ENCODE measurements at regions not wholly inside any gene's neighbourhood (a gene's known extent, or its start where the extent isn't known, plus 50 kb on each side); places are given as distances from the start of the nearest gene placed in this dataset.

DNA sequence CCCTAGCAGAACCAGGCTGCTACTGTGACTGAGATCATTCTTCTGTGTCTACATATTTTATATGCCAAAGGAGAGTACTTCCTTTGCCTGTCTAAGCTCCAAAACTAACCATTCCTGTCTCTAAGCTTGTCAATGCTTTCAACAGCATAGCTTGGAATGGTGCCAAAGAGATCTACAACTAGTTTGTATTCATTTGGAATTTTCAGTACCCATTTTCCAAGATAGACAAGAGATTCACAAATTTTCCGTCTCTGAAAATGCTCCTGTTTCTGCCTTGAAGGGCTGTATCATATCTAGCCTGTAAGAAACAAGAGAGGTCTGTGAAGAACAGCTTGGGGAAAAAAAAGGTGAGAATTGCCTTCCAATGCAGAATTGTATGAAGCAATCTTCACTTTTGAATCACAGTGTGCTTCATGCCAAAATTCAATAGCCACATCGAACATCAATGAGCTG lies 334.4 kb upstream of the ACTBL2 start:
- no peaks in the 10 kb centered on the region for H3K36me3 Mint-ChIP-seq (ENCODE audit: low read depth)
- H3K4me3 Mint-ChIP-seq, result no peak overlapping the region
- no peaks in the 10 kb centered on the region for H3K27me3 Mint-ChIP-seq (ENCODE audit: insufficient read depth)
- peaks cover 3% of the 10 kb centered on the region for H3K9me3 Mint-ChIP-seq
- DNase-seq (ENCODE audit: low spot score), result no peak
- intact Hi-C loops (cut with micrococcal nuclease), result no loop called here
- H3K27ac Mint-ChIP-seq, result no peak overlapping the region
- no peaks in the 10 kb centered on the region for H3K4me1 Mint-ChIP-seq (ENCODE audit: low read depth)

DNA sequence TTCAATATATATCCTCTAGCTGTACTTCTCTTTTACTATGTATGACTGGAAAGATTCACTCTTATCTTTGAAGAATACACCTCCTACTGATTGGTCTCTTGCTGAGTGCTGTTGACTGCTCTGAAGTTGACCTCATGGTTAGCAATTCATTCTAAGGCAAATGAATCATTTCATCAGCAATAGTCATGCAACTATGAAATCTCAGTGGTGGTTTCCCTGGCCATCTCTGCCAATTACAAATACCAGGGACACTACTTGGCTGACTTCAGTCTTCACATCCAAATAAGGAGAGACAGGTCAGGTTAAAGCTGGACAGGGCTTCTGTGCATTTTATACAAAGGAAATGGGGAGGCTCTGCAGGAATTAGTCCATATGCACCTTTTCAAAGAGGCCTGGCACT lies 333.5 kb upstream of the ACTBL2 start:
- no peak overlapping the region for H3K27ac Mint-ChIP-seq
- H3K27me3 Mint-ChIP-seq (ENCODE audit: insufficient read depth), result no peaks in the 10 kb centered on the region
- no peak for DNase-seq (ENCODE audit: low spot score)
- intact Hi-C loops (cut with micrococcal nuclease), result no loop called here
- H3K4me3 Mint-ChIP-seq, result no peak overlapping the region
- no peaks in the 10 kb centered on the region for H3K4me1 Mint-ChIP-seq (ENCODE audit: low read depth)
- no peaks in the 10 kb centered on the region for H3K36me3 Mint-ChIP-seq (ENCODE audit: low read depth)
- H3K9me3 Mint-ChIP-seq, result peaks cover 3% of the 10 kb centered on the region

DNA sequence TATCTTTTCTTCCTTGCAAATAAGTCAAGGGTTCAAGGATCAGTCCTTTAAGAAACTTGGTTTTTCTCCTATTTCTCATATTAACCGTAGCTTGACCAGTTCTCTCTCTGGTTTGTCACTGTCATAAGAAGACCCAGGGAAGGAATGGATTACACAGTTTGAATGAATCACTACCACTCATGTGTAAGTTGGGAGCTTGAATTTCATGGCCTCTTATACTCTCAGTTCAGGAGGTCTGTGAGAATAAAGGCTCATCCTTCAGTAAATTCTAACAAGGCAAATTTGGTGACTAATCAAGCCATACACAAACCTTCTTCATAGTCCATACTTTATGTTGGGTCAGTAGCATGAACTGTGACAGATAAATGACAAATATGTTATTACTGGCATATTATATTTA lies 323.1 kb upstream of the ACTBL2 start:
- no peak overlapping the region for H3K27ac Mint-ChIP-seq
- H3K4me3 Mint-ChIP-seq, result no peak overlapping the region
- no peak for DNase-seq (ENCODE audit: low spot score)
- no peaks in the 10 kb centered on the region for H3K4me1 Mint-ChIP-seq (ENCODE audit: low read depth)
- intact Hi-C loops (cut with micrococcal nuclease), result no loop called here
- no peaks in the 10 kb centered on the region for H3K27me3 Mint-ChIP-seq (ENCODE audit: insufficient read depth)
- H3K9me3 Mint-ChIP-seq, result no peaks in the 10 kb centered on the region
- no peaks in the 10 kb centered on the region for H3K36me3 Mint-ChIP-seq (ENCODE audit: low read depth)

DNA sequence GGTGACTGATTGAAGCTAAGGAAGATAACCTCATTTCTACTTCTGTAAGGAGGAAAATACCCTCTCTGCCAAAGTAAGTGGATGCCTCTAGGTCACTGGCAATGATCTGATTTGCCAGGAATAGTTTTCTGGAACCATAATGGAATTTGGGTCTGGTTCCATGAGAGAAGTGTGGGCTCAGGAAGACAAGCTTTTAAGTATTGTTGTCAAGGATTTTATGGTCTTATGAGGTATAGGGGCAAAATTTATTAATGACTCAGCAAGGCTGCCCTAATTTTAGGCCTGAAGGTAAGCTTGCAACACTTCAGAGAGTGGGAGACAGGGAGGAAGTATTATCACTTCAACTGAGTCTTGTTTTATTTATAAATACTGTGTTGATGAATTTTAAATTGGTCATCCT lies 322.6 kb upstream of the ACTBL2 start:
- Mint-ChIP-seq H3K27ac (no peak overlapping the region), H3K4me3 (no peak overlapping the region), H3K27me3 (ENCODE audit: insufficient read depth) (no peaks in the 10 kb centered on the region), H3K4me1 (ENCODE audit: low read depth) (no peaks in the 10 kb centered on the region), H3K36me3 (ENCODE audit: low read depth) (no peaks in the 10 kb centered on the region), H3K9me3 (no peaks in the 10 kb centered on the region)
- intact Hi-C loops (cut with micrococcal nuclease), result no loop called here
- no peak for DNase-seq (ENCODE audit: low spot score)

DNA sequence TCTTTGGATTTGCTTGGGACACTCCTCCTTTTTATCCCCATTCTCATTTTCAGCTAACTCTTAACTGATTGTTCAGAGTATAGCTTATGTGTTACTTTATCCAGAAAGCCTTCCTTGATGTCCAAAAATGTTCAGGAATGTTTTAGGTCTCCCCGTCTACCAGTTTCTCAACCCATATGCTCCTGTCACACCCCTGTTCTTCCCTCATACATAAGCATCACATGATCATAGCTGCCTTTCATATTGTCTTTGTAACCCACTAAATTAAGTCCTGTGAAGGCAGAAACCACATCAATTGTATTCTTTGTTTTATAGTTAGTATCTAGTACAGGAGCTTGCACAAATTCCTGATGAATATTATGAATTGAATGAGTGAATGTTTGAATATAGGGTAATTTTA lies 321.9 kb upstream of the ACTBL2 start:
- Mint-ChIP-seq H3K9me3 (no peaks in the 10 kb centered on the region), H3K27me3 (ENCODE audit: insufficient read depth) (no peaks in the 10 kb centered on the region), H3K4me1 (ENCODE audit: low read depth) (no peaks in the 10 kb centered on the region), H3K36me3 (ENCODE audit: low read depth) (no peaks in the 10 kb centered on the region), H3K4me3 (no peak overlapping the region), H3K27ac (no peak overlapping the region)
- no peak for DNase-seq (ENCODE audit: low spot score)
- intact Hi-C loops (cut with micrococcal nuclease), result no loop called here

DNA sequence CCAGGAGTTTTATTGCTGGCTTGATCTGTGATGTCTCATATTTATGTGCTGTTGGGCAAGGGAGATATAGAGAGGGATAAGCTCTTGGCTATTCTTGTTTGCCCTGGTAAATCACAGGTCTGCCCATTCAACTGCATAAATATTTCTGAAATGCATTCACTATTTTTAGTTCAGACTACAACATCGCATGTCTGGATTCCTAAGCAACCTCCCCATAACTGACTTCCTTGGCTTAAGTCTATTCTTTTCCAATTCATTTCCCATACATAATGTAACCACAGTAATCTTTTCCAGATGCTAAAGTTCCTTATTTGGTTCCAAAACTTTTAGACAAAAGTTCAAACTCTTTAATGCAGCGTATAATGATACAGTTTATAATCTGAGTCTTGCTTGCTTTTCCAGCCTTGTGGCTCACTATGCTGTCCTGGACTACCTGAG lies 321.4 kb upstream of the ACTBL2 start:
- Mint-ChIP-seq H3K27me3 (ENCODE audit: insufficient read depth) (no peaks in the 10 kb centered on the region), H3K4me3 (no peak overlapping the region), H3K4me1 (ENCODE audit: low read depth) (no peaks in the 10 kb centered on the region), H3K9me3 (no peaks in the 10 kb centered on the region), H3K27ac (no peak overlapping the region), H3K36me3 (ENCODE audit: low read depth) (no peaks in the 10 kb centered on the region)
- intact Hi-C loops (cut with micrococcal nuclease), result no loop called here
- DNase-seq (ENCODE audit: low spot score), result no peak

DNA sequence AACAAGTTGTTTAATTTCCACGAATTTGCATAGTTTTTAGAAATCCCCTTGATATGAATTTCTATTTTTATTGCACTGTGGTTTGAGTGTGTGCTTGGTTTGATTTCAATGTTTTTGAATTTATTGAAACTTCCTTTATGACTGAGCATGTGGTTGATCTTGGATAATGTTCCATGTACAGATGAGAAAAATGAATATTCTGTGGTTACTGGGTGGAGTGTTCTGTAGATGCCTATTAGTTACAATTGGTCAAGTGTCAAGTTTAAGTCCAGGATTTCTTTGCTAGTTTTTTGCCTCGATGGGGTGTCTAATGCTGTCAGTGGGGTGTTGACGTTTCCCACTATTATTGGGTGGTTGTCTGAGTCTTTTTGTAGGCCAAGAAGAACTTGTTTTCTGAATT lies 319.5 kb upstream of the ACTBL2 start:
- intact Hi-C loops (cut with micrococcal nuclease), result no loop called here
- H3K9me3 Mint-ChIP-seq, result no peaks in the 10 kb centered on the region

DNA sequence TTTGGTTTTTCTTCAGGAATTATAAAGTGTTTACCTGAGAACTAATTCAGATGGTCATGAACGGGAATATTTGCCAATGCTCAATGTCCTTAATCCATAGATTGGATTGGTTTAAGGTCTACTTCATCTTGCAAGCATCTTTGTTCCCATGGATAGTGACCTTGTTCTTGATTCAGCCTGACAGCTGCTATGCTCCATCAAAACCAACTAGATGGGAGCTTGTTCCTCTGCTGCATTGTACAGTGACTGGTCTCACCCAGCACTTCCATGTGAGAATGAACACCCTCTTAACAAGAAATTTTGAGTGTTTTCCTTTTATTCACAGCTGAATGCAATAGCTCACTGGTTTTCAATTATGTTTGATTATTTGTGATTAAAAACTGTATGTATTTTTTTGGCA lies 312.6 kb upstream of the ACTBL2 start:
- Mint-ChIP-seq H3K27me3 (ENCODE audit: insufficient read depth) (no peaks in the 10 kb centered on the region), H3K4me3 (no peak overlapping the region), H3K27ac (no peak overlapping the region), H3K36me3 (ENCODE audit: low read depth) (no peaks in the 10 kb centered on the region), H3K4me1 (ENCODE audit: low read depth) (no peaks in the 10 kb centered on the region), H3K9me3 (no peaks in the 10 kb centered on the region)
- no peak for DNase-seq (ENCODE audit: low spot score)
- intact Hi-C loops (cut with micrococcal nuclease), result no loop called here

More for the DNA sequence above, 319.5 kb upstream of the ACTBL2 start:
- H3K4me1 Mint-ChIP-seq (ENCODE audit: low read depth), result no peaks in the 10 kb centered on the region
- H3K36me3 Mint-ChIP-seq (ENCODE audit: low read depth), result no peaks in the 10 kb centered on the region
- no peaks in the 10 kb centered on the region for H3K27me3 Mint-ChIP-seq (ENCODE audit: insufficient read depth)
- H3K27ac Mint-ChIP-seq, result no peak overlapping the region
- H3K4me3 Mint-ChIP-seq, result no peak overlapping the region
- DNase-seq (ENCODE audit: low spot score), result no peak

DNA sequence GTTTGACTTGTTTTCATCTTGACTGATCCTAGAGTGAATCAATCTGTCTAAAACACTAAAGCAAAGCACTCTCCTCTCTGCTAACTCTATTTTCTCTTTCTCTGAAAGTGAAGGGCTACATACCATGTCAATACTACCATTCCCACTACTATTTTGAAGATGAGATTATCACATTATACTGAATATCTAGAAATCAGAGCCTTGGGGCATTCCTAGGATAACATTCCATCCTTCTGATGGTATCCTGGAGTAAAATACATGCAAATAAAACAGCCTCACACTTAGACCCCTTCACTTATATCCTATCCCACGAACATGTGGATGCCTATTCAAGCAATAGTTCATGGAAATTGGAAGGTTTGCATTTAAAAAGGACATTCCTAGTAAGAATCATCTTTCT lies 309.3 kb upstream of the ACTBL2 start:
- H3K36me3 Mint-ChIP-seq (ENCODE audit: low read depth), result no peaks in the 10 kb centered on the region
- peaks cover 4% of the 10 kb centered on the region for H3K27me3 Mint-ChIP-seq (ENCODE audit: insufficient read depth)
- intact Hi-C loops (cut with micrococcal nuclease), result no loop called here
- H3K4me3 Mint-ChIP-seq, result no peak overlapping the region
- DNase-seq (ENCODE audit: low spot score), result no peak
- no peaks in the 10 kb centered on the region for H3K4me1 Mint-ChIP-seq (ENCODE audit: low read depth)
- H3K27ac Mint-ChIP-seq, result no peak overlapping the region
- no peaks in the 10 kb centered on the region for H3K9me3 Mint-ChIP-seq

DNA sequence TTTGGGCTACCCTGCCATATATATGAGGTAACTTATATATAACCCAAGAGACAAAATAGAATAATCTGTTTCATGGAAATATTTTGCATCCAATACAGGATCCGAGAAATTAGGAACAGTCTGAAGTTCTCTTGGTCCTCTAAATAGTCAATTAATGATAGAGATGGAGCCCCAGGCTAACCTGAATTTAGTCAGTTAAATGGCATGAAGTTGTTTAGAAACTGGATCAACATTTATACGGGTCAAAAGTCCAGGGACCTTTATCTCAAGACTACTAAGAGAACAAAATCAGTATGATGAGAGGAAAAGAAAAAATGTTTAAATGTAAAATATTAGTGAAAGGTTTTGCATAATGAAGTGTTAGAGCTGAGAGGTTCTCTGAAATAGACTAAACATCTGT lies 303.3 kb upstream of the ACTBL2 start:
- H3K36me3 Mint-ChIP-seq (ENCODE audit: low read depth), result no peaks in the 10 kb centered on the region
- no peaks in the 10 kb centered on the region for H3K4me1 Mint-ChIP-seq (ENCODE audit: low read depth)

DNA sequence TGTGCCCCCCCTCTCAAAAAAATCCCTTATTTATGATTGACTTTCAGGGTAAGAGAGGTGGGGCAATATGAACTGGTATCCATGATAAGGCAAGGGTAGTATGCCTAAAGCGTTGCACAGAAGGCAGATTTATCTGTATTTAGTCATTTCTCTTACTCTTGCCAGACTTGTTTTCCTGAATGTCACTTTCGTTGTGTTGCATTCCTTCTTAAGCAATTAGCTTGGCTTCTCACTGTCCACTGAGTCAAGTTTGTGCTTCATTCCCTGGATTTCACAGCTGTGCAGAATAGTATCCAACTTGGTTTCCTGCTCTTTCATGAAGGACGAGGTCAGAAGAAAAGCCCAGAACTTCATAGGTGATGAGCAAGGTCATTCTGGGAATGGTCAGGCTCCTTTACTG lies 301.5 kb upstream of the ACTBL2 start:
- no peaks in the 10 kb centered on the region for H3K4me1 Mint-ChIP-seq (ENCODE audit: low read depth)
- H3K27me3 Mint-ChIP-seq (ENCODE audit: insufficient read depth), result peaks cover 6% of the 10 kb centered on the region
- intact Hi-C loops (cut with micrococcal nuclease), result no loop called here

More for the DNA sequence above, 303.3 kb upstream of the ACTBL2 start:
- Mint-ChIP-seq H3K27me3 (ENCODE audit: insufficient read depth) (peaks cover 8% of the 10 kb centered on the region), H3K27ac (no peak overlapping the region), H3K4me3 (no peak overlapping the region), H3K9me3 (no peaks in the 10 kb centered on the region)
- intact Hi-C loops (cut with micrococcal nuclease), result no loop called here
- no peak for DNase-seq (ENCODE audit: low spot score)

DNA sequence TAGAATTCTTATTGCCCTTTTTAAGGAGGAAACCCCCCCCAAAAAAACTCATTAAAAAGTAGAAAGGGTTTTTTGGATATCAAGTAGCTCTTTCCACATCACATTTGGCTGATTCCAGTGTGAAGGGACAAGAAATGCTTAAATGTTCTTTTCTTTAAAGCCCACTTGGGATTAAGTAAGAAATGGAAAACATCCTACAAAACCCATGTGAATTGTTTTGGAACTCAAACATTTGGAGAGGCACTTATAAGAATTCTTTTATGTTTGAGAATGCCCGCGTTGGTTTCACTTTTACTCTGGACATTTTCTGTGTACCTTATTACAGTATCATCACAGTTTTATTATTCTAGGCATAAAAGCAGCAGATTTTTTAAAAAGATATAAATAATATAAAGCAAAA lies 301.1 kb upstream of the ACTBL2 start:
- no peaks in the 10 kb centered on the region for H3K4me1 Mint-ChIP-seq (ENCODE audit: low read depth)
- intact Hi-C loops (cut with micrococcal nuclease), result no loop called here
- no peak overlapping the region for H3K27ac Mint-ChIP-seq
- no peak for DNase-seq (ENCODE audit: low spot score)
- H3K36me3 Mint-ChIP-seq (ENCODE audit: low read depth), result no peaks in the 10 kb centered on the region
- no peak overlapping the region for H3K4me3 Mint-ChIP-seq
- no peaks in the 10 kb centered on the region for H3K9me3 Mint-ChIP-seq
- peaks cover 6% of the 10 kb centered on the region for H3K27me3 Mint-ChIP-seq (ENCODE audit: insufficient read depth)

More for the DNA sequence above, 301.5 kb upstream of the ACTBL2 start:
- H3K4me3 Mint-ChIP-seq, result no peak overlapping the region
- no peaks in the 10 kb centered on the region for H3K9me3 Mint-ChIP-seq
- no peak for DNase-seq (ENCODE audit: low spot score)
- H3K27ac Mint-ChIP-seq, result no peak overlapping the region
- H3K36me3 Mint-ChIP-seq (ENCODE audit: low read depth), result no peaks in the 10 kb centered on the region

DNA sequence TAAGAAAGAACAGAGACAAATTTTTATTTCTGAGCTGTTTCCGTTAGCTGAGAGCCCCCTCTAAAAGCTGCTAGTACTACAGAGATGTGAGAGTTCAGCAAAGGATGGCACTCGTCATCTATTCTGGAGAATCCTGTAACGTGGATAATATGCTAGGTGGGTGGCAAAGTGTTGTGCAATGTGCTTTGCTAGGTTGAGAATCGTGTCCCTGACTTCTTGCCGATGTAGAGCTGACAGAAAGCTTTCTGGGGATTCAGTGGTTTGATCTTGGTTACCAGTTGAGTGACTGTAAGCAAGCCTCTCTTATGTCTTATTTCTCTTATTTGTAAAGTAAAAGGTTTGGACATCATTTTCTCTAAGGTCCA lies 298.3 kb upstream of the ACTBL2 start:
- no peak overlapping the region for H3K4me3 Mint-ChIP-seq
- H3K4me1 Mint-ChIP-seq (ENCODE audit: low read depth), result no peaks in the 10 kb centered on the region
- intact Hi-C loops (cut with micrococcal nuclease), result no loop called here
- H3K27me3 Mint-ChIP-seq (ENCODE audit: insufficient read depth), result peaks cover 4% of the 10 kb centered on the region
- no peak for DNase-seq (ENCODE audit: low spot score)
- no peaks in the 10 kb centered on the region for H3K36me3 Mint-ChIP-seq (ENCODE audit: low read depth)
- H3K27ac Mint-ChIP-seq, result no peak overlapping the region
- no peaks in the 10 kb centered on the region for H3K9me3 Mint-ChIP-seq

DNA sequence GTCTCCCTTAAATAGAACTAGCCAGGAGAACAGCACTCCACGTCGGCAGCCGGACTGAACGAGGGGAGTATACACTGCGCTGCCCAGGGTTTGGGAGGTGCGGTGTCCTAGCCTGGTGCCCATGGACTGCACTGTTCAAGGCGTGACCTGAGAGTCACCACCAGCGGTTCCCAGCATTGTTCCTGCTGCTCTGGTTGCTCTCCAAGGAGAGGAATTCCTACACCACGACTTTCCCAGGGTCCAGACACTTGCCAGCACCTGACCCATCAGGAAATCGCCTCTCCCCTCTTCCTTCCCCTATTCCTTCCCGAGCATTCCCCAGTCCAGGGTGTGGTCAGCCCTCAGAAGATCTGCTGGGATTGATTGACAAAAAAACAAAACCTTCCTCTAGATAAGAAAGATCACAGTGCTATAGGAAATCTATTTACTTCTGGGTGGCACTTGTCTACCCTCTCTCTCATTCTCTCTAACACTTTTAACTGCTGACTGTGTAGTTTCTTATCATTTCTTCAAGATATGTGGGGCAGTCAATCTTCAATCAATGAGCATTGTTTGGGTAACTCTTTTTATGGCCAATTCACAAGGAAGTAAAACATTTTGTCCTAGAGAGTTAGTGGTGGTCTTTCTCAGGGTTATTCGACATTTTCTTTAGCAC lies 297.8 kb upstream of the ACTBL2 start:
- Mint-ChIP-seq H3K27ac (no peak overlapping the region), H3K4me3 (no peak overlapping the region), H3K36me3 (ENCODE audit: low read depth) (no peaks in the 10 kb centered on the region), H3K27me3 (ENCODE audit: insufficient read depth) (peaks cover 4% of the 10 kb centered on the region), H3K4me1 (ENCODE audit: low read depth) (no peaks in the 10 kb centered on the region), H3K9me3 (no peaks in the 10 kb centered on the region)
- intact Hi-C loops (cut with micrococcal nuclease), result no loop called here
- no peak for DNase-seq (ENCODE audit: low spot score)

All from activated T-helper 1 cell treated with anti-CD3 and anti-CD28 coated beads, Interleukin-12 subunit alpha, Interleukin-12 subunit beta, Interleukin-2, Interleukin-4 antibody, amounts not matched to agents 30 ng/mL and 10 ng/mL and 1 ng/mL, durations not matched to agents 14 hours and 24 hours and 36 hours (primary cell).